ENCODE measurements at regions not wholly inside any gene's neighbourhood (a gene's known extent, or its start where the extent isn't known, plus 50 kb on each side); places are given as distances from the start of the nearest gene placed in this dataset.

DNA sequence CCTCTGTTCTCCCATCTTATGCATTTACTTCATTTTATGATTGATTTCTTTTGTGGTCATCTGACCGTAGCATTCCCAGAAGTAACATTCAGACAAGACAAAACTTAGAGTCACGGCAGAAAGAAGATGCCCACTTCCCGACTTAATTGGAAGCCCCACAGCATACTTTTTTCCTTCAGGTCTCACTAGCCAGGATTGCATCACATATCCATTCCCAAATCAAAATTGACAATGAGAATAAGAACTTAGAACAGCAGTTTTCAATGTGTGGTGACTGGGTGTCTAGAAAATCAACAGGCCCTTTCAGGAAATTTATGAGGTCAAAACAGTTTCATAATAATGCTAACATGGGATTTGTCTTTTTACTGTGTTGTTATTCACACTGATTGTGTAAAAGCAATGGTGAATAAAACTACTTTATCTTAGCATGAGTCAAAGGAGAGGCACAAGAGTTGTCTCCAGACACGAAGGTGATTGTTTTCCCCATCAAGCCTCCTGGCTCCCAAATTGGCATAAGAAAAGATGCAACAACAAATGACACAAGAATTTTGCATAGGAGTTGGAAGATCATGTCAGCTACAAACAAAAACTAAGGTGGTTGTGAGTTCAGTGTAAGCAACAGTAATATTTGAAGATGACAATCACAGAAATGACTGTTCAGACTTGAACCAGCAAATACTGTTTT is 493.9 kb downstream of the HTR7 start:
- H3K4me3 ChIP-seq (ENCODE audit: control insufficient read depth, low read depth, low read length), result no peak overlapping the region
- DNase-seq (ENCODE audit: low read depth), result no peak
- TF ChIP-seq, protein P1, sequence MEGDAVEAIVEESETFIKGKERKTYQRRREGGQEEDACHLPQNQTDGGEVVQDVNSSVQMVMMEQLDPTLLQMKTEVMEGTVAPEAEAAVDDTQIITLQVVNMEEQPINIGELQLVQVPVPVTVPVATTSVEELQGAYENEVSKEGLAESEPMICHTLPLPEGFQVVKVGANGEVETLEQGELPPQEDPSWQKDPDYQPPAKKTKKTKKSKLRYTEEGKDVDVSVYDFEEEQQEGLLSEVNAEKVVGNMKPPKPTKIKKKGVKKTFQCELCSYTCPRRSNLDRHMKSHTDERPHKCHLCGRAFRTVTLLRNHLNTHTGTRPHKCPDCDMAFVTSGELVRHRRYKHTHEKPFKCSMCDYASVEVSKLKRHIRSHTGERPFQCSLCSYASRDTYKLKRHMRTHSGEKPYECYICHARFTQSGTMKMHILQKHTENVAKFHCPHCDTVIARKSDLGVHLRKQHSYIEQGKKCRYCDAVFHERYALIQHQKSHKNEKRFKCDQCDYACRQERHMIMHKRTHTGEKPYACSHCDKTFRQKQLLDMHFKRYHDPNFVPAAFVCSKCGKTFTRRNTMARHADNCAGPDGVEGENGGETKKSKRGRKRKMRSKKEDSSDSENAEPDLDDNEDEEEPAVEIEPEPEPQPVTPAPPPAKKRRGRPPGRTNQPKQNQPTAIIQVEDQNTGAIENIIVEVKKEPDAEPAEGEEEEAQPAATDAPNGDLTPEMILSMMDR (IDR thresholded peaks at IDR 0.05; ENCODE audit: control insufficient read depth, insufficient read depth, low read depth, low read length, missing control alignments), result no peak

DNA sequence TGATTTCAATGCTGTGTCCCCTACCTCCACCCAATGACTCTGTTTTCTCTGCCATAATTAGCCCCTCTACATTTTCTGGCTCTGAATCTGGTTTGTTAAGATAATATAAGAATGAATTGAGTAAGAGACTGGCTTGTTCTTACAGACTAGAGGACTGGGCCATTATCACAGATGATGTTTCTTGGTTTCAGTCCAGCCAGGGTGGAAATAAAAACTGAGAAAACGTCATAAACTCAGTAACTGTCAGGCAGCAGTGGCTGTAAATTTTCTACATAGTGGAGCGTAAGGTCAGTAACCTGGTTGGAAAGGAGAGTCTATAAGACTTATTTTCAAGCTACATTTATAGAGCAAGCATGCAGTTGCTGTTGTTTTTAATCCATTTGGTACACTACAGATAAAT is 485.4 kb downstream of the HTR7 start:
- H3K4me3 ChIP-seq (ENCODE audit: control insufficient read depth, low read depth, low read length), result no peak overlapping the region
- TF ChIP-seq, protein P1 (IDR thresholded peaks at IDR 0.05; ENCODE audit: control insufficient read depth, insufficient read depth, low read depth, low read length, missing control alignments), result no peak
- no peak for DNase-seq (ENCODE audit: low read depth)

DNA sequence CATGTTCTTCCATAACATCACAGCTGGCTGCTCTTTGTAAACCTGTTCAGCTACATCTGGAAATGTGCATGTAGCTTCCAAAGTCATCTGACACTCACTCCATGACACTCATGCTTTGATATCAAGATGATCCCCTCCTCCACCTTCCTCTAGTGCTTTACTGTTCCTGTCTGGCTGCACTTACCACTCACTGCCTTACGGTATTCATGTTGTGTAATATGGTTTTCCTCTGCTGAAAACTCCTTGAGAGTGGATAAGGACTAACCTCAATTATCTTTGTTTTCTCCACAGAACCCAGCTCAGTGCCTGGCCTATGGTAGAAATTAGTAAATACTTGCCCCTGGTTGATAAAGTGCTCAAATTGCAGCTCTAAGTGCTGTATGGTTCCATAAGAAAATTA is 483.9 kb downstream of the HTR7 start:
- DNase-seq (ENCODE audit: low read depth), result no peak
- TF ChIP-seq, protein P1 (IDR thresholded peaks at IDR 0.05; ENCODE audit: control insufficient read depth, insufficient read depth, low read depth, low read length, missing control alignments), result no peak

DNA sequence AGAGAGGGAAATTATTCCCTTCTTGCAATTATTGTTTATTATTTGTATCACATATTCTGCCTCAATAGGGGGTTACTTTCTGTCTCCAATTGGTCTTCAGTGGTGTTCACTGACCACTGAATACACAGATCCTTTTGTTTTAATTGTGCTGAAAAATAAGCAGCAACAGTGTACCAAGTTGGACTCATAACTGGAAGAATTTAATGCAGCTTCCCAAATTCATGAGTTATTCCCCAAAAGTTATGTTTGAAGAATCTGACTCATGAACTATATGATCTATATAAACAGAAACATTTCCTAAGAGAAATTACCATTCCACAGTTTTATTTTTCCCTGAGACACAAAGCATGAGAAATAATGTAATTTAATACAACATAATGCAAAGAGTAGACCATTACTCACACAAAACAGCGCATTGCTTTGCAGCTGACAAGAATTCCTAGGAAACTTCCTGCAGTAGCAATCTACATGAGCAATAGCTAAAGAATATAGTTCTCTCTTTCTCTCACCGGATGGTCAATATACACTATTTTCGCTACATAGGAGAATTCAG is 479.2 kb downstream of the HTR7 start:
- H3K4me3 ChIP-seq (ENCODE audit: control insufficient read depth, low read depth, low read length), result no peak overlapping the region
- DNase-seq (ENCODE audit: low read depth), result no peak
- TF ChIP-seq, protein P1 (IDR thresholded peaks at IDR 0.05; ENCODE audit: control insufficient read depth, insufficient read depth, low read depth, low read length, missing control alignments), result no peak

More for the DNA sequence above, 483.9 kb downstream of the HTR7 start:
- H3K4me3 ChIP-seq (ENCODE audit: control insufficient read depth, low read depth, low read length), result no peak overlapping the region

DNA sequence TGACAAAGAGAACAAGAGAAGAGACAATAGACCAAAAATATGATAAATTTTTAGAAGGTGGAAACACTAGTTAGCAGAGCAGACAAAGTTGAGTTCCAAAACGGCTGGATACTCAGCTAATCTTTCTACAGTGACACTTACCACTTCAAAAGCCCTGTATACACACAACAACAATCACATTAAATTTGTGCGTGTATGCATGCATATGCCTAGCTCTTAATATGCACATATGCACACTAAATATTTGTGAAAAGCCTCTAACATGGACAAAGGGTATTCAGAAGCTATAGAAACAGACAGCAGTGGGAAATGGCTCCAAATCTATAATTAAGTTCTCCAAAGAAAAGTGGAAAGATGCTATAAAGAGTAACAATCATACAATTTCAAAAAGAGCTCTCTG is 476.4 kb downstream of the HTR7 start:
- no peak overlapping the region for H3K4me3 ChIP-seq (ENCODE audit: control insufficient read depth, low read depth, low read length)
- TF ChIP-seq, protein P1 (IDR thresholded peaks at IDR 0.05; ENCODE audit: control insufficient read depth, insufficient read depth, low read depth, low read length, missing control alignments), result no peak
- DNase-seq (ENCODE audit: low read depth), result no peak

DNA sequence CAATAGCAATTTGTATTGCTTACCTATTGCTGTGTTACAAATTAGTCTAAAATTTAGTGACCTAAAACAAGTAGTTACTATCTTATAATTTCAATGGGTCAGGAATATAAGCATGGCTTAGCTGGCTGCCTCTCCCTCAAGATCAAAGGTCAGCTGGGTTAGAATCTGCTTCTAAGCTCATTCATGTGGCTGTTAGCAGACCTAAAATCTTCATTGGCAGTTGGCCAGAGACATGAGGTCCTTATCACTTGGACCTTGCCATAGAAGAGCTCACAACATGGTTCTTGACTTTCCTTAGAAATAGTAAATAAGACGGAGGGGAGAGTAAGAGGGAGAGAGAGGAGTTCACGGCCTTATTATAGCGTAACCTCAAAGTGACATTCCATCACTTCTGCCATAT is 468.0 kb downstream of the HTR7 start:
- DNase-seq (ENCODE audit: low read depth), result no peak
- H3K4me3 ChIP-seq (ENCODE audit: control insufficient read depth, low read depth, low read length), result no peak overlapping the region
- TF ChIP-seq, protein P1 (IDR thresholded peaks at IDR 0.05; ENCODE audit: control insufficient read depth, insufficient read depth, low read depth, low read length, missing control alignments), result no peak

Data from AG09309 (cell line).